ENCODE measurements at regions not wholly inside any gene's neighbourhood (a gene's known extent, or its start where the extent isn't known, plus 50 kb on each side); places are given as distances from the start of the nearest gene placed in this dataset.
"Not testable (repeated sequence)": the region's sequence is repeated elsewhere in the genome, so short reads cannot be mapped to it uniquely, and the experiment has no call there.

GRCh38 chr6:74579794-74580193, 626.1 kb downstream of the COL12A1 start:
- DNase-seq (ENCODE audit: low spot score): no peak

DNA sequence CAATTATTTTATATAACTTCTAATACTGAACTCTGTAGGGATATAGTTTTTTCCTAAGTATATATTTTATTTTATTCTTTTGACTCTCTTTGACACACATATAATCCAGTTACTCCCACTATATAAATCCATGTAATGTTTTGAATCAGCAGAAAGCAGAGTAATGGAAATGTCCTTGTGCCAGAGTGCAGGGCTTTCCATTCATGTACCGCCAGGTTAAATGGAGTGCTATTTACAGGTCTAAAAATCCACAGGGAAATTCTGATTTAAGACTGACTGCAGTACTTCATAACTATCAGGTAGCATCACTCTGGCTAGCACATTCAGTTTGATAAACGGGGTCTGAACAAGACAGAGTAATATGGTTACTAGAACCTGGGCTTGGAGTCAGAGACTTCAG, 626.8 kb downstream of the COL12A1 start:
- DNase-seq (ENCODE audit: low spot score): no peak

DNA sequence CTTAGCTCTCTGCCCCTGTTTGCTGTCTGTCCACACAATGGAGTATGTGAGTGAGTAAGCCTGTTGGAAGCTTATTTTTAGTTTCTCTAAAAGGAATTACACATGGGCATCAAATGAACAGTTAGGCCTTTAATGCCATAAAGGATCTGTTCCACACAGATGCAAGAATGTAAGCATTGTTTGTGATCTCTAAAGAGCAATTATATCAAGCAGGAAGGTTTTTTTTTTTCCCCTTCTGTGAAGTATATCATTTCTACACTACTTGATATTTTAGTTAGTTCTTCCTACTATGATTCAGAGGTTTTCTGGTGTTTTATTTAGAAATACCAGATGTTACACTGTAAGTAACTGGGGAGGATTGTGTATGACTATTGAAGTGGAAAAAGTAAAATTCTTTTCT, 627.5 kb downstream of the COL12A1 start:
- DNase-seq (ENCODE audit: low spot score): peak; percentile 90

DNA sequence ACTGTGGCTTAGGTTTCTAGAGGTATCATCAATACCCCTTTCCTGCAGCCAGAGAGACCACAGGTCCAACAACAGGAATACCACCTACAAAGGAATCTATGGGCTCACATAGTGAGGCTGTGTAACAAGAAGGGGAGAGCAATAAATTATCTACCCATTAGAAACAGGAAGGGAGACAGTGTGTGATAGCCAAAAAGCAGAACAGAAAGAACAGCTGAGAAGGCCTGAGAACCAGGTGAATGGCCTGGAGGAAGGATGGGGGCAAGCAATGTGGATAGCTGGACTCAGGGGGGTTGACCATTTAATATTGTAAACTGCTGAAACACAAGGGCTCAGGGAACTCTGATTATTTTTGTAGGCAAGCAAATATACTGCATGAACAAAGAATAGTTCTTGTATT, 628.2 kb downstream of the COL12A1 start:
- no peak for DNase-seq (ENCODE audit: low spot score)

DNA sequence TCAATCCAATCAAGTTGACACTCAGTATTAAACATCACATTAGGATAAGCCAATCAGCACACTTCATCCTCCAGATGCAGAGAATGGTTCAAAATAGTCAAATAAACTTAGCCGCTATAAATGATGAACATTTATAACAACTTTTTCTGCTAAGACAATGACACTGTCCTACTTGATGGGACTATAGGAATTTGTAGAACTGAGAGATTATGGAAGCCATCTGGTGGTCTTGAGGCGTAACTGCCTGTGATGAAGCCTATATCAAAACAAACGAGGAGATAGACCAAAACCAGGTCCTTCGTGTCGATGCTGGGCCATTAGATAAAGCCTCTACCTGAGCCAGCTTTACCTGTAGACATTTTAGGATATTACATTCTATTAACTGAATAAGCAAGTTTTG, 631.1 kb downstream of the COL12A1 start:
- DNase-seq (ENCODE audit: low spot score): peak; percentile 59

DNA sequence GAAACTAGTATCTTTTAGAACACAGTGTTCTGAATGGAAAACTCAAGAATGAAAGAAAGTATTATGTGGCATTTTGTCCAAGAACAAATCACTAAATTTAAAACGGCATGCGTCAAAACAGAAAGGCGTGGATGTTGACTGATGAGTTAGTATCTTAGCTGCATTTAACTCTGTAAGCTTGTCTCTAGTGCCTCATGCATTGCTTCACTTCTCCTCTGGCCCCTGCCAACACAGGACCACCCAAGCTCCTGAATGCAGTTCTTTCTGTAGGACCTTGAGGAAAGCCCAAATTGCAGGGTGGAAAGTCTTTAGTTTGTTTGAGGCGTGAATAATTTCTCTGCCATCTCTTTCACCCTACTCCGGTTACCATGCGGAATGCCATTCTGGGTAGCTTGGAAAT, 632.2 kb downstream of the COL12A1 start:
- no peak for DNase-seq (ENCODE audit: low spot score)

DNA sequence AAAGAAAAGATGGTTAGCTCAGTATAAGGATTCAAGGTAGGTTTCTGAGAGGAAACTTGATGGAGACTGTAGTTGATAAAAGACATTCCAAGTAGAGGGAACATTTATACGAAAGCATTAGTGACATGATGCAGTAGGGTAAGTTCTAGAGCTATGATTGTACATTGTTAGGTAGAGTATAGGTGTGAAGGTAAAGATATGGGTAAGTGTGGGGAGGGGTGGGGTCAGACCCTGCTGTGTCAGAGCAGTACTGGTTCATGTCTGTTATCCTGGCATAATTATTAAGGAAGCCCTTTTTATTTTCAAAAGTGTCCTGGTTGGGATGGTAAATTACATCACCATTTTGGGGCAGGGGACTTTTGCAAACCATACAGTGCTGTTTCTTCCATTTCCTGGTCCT, 635.8 kb downstream of the COL12A1 start:
- no peak for DNase-seq (ENCODE audit: low spot score)

- no peak for DNase-seq (ENCODE audit: low spot score)
Measured at GRCh38 chr6:74568861-74569260, 637.0 kb downstream of the COL12A1 start.

DNA sequence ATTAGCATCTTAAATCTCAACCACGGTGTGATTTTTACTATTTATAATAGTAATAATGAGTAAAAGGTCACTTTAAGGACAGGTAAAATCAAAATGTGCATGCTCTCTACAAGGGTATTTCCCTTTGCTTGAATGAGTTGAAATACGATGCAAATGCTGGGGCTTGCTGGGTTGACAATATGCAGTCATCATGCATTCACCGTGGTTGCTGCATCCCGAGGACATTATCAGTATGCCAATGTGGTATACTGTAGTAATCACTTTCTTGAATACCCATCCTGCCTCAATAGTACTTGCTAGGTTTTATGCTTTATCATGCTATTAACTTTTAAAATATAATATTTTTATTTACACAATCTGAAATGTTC, 637.9 kb downstream of the COL12A1 start:
- not testable (repeated sequence) for DNase-seq (ENCODE audit: low spot score)

DNA sequence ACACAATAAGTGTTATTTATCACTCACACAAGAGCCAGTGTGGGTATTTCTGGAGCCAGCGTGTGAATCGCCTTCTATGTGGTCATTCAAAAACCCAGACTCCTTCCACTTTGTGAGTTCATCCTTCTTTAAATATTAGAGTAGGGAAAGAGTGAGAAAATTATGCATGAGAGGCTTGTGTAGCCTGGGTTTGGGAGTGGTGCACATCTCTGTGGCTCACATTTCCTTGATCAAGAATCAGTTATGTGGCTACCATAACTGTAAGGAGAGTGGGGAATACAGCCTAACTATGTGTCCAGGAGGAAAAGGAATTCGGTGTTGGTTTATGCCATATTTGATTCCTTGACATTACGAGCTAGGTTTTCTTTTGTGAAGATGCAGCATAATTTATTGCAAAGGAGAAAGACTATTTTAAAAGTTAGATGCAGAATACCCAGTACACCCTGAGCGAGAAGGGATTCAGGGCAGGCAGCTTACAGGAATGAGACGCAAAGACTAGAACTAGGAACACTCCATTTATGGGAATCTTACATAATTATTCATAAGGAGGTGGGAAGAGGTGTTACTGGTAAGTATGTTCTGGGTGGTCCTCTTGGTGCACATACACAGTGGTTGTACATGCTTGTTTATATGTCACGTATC, 638.5 kb downstream of the COL12A1 start:
- DNase-seq (ENCODE audit: low spot score): no peak

DNA sequence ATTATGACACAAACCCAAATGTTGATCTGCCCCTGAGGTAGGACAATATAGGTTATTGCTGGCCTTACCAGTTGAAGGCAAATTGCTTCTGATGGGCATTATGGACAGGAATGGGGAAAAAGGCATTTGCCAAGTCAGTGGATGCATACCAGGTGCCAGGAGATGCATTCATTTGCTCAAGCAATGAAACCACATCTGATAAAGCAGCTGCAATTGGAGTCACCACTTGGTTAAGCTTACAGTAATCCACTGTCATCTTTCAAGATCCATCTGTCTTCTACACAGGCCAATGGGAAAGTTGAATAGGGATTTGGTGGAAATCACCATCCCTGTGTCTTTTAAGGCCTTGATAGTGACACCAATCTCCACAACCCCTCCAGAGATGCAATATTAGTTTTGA, 648.6 kb downstream of the COL12A1 start:
- no peak for DNase-seq (ENCODE audit: low spot score)

DNA sequence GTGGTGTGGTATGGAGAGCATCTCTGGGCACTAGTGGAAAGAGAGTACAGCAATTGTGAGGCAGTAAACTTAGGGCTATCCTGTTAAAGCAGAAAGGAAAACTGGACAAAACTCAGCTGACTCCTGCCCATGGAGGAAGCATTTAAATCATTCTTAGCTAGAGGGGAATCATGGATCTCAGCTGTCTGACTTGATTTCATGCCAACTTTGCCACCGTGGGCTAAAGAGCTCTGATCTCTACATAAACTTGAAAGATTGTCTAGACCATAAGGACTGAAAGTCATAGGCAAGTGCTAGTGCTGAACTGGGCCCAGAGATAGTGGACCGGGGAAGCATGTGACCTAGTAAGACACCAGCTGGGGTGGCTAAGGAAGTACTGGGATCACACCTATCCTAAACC, 651.8 kb downstream of the COL12A1 start:
- no peak for DNase-seq (ENCODE audit: low spot score)

DNA sequence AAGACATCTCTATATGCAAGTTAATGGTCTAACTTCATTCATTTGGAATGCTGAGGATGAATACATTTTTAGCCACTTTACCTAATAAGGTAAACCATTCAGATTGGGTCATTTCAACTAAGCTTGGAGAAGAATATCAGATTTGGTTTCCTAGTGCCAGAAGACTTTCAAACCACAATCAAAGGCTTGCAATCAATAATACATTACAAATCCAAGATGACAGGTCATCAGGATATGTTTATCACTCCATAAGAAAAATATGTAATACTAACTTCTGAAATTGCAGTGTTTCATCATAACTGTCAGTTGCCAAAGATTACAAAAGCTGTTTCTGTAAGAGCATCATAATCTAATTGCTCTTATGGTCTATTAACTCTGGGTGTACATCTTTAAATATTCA, 654.0 kb downstream of the COL12A1 start:
- no peak for DNase-seq (ENCODE audit: low spot score)

DNA sequence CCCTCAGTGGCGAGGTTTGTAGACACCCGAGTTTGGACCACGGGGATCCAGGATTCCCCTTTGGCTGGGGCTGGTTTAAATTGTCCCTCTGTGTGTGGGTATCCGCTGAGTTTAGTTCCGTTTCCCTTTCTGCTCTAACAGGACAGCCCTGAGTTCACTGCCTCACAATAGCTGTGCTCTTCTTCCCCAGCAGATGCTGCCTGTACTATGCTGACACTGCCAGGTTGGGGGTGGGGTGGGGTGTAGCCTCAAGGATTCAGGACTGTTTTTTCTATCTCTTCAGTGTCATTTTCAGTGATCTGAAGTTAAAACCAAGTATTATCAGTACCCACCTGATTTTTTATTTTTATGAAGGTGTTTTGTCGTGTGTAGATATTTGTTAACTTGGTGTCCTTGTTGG, 655.0 kb downstream of the COL12A1 start:
- no peak for DNase-seq (ENCODE audit: low spot score)

GRCh38 chr6:74549746-74550145, 656.1 kb downstream of the COL12A1 start:
- peak; percentile 14 for DNase-seq (ENCODE audit: low spot score)

DNA sequence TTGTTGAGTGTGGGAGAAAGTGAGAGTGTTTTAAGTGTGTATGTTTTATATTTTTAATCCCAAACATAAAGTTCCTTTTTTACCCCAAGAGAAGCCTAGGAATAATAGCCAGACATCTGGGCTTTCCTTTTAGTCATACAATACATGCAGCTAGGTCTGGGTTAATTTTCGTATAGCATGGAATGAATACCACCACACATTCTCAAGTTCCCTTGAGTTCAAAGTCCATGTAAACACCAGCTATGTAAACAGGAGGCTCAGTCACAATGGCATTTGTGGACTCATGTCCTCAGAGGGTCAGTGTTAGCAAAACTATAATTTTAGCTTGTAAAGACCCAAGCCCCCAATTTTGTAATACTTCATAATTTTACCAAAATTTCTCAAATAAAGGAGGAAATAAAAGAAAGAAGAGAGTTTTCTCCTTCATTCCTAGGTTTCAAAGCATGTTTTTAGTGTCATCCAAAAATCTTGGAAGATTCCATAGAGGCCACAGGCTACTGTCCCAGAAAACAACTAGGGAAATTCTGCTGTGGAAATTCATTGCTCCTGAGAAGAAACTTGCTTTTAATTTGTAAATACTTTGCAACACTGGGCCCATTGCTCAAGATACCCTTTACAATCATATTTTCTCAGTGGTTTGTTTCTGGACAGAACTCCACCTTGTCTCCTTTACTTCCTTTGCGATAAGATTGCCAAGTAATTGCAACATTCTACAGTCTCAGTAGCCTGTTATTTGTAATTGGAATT, 671.2 kb downstream of the COL12A1 start:
- DNase-seq (ENCODE audit: low spot score): peak; percentile 95

- DNase-seq (ENCODE audit: low spot score): peak; percentile 69
Measured at GRCh38 chr6:74519163-74519562, 686.7 kb downstream of the COL12A1 start.

DNA sequence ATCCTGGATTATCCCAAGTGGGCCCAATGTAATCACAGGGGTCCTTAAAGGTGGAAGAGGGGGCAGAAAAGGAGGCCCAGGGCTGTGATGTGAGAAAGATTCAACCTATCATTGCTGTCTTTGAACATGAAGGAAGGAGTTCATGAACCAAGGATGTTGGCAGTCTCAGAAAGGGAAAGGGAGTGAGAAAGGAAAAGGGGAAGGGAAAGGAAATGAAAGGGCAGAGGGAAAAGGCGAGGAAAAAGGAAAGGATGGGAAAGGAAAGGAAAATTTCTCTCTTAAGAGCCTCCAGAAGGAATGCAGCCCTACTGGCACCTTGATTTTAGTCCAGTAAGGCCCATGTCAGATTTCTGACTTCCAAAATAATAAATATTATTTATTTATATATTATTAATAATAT, 687.8 kb downstream of the COL12A1 start:
- no peak for DNase-seq (ENCODE audit: low spot score)

GRCh38 chr6:74510878-74511277, 695.0 kb downstream of the COL12A1 start:
- DNase-seq (ENCODE audit: low spot score): no peak

DNA sequence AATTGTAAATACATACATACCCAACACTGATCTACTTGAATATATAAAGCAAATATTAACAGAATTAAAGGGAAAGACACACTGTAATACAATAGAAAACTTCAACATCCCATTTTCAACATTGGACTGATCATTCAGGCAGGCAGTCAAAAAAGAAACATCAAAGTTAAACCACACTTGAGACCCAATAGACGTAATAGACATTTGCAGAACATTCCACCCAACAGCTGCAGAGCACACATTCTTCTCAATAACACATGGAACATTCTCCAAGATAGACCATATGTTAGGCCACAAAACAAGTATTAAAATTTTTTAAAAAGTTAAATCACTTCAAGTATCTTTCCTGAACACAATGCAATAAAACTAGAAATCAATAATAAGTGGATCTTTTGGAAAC, 698.2 kb downstream of the COL12A1 start:
- no peak for DNase-seq (ENCODE audit: low spot score)

- no peak for DNase-seq (ENCODE audit: low spot score)
Measured at GRCh38 chr6:74505391-74505790, 700.5 kb downstream of the COL12A1 start.

- DNase-seq (ENCODE audit: low spot score): no peak
Measured at GRCh38 chr6:74504941-74505340, 700.9 kb downstream of the COL12A1 start.

DNA sequence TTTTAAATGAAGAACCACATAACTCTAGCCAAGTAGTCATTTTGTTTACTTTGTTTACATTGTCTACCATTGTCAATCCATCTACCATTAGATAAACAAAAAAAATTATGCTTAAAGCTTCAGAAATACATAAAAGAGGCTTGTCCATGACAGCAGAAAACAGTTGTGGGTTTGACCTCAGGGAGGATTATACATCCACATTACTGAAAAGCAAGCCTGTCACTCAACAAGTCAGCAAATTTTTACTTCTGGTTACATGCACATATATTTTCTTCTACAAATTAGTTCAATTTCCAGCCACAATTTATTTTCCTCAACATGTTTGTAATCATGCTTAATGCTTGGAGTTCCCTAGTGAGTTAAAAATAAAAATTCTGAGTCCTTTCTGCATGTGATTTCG, 713.3 kb downstream of the COL12A1 start:
- no peak for DNase-seq (ENCODE audit: low spot score)

GRCh38 chr6:74491844-74492374, 713.9 kb downstream of the COL12A1 start:
- no peak for DNase-seq (ENCODE audit: low spot score)
